Activated CD4-positive, alpha-beta memory T cell treated with anti-CD3 and anti-CD28 coated beads for 36 hours (primary cell): ENCODE measurements at regions not wholly inside any gene's neighbourhood (a gene's known extent, or its start where the extent isn't known, plus 50 kb on each side); places are given as distances from the start of the nearest gene placed in this dataset.

Experiments
- CTCF ChIA-PET: fragments of 350-600 bp; sonication (Branson Sonifier 250); formaldehyde crosslinking; loops from one replicate; lab custom pipeline; 2021; ENCODE audit warnings: antibody characterized with exemption, inconsistent platforms; lab: Charles Lee
- POLR2A ChIA-PET: fragments of 350-600 bp; sonication (Branson Sonifier 250); formaldehyde crosslinking; loops from one replicate; lab custom pipeline; 2021; ENCODE audit warnings: antibody characterized with exemption; lab: Charles Lee
- DNase-seq: peaks from one replicate; pipeline ENCODE4 v3.0.0-alpha.2; 2020
- H3K27ac Mint-ChIP-seq: one replicate; pipeline ENCODE4 v1.8.0; 2021; ENCODE audit warnings: mixed read lengths
- H3K27me3 Mint-ChIP-seq: one replicate; pipeline ENCODE4 v1.8.0; 2021; ENCODE audit warnings: mixed read lengths
- H3K36me3 Mint-ChIP-seq: one replicate; pipeline ENCODE4 v1.8.0; 2021; ENCODE audit warnings: mixed read lengths
- H3K4me1 Mint-ChIP-seq: one replicate; pipeline ENCODE4 v1.8.0; 2021; ENCODE audit warnings: low read depth, mixed read lengths
- H3K4me3 Mint-ChIP-seq: one replicate; pipeline ENCODE4 v1.8.0; 2021; ENCODE audit warnings: mild to moderate bottlenecking, mixed read lengths
- H3K9me3 Mint-ChIP-seq: one replicate; pipeline ENCODE4 v1.8.0; 2021; ENCODE audit warnings: mixed read lengths
- intact Hi-C: fragments of 100-400 bp; cut with micrococcal nuclease; formaldehyde crosslinking; loops from one replicate; pipeline ENCODE4 v1.15.1; 2023

- H3K27ac Mint-ChIP-seq: no peak overlapping the region
- H3K27me3 Mint-ChIP-seq: no peaks in the 10 kb centered on the region
- CTCF ChIA-PET: interaction anchor here (1.2 kb wide), 1 partner anchor 9 kb away, joined by 3 read pairs; no protein-coding TSS in a partner anchor
- H3K36me3 Mint-ChIP-seq: no peaks in the 10 kb centered on the region
- intact Hi-C loops: no loop called here
- POLR2A ChIA-PET: no interaction called here
- no peaks in the 10 kb centered on the region for H3K9me3 Mint-ChIP-seq
- DNase-seq: no peak
- H3K4me1 Mint-ChIP-seq: no peaks in the 10 kb centered on the region
- no peak overlapping the region for H3K4me3 Mint-ChIP-seq
Measured at GRCh38 chr6:14310960-14311359, 193.4 kb downstream of the CD83 start.

- H3K27me3 Mint-ChIP-seq: no peaks in the 10 kb centered on the region
- H3K27ac Mint-ChIP-seq: no peak overlapping the region
- ChIA-PET CTCF (no interaction called here), POLR2A (no interaction called here)
- H3K4me3 Mint-ChIP-seq: no peak overlapping the region
- peaks cover 4% of the 10 kb centered on the region for H3K4me1 Mint-ChIP-seq
- H3K36me3 Mint-ChIP-seq: no peaks in the 10 kb centered on the region
- no peak for DNase-seq
- H3K9me3 Mint-ChIP-seq: no peaks in the 10 kb centered on the region
- intact Hi-C loops: no loop called here
Measured at GRCh38 chr6:14312587-14312986, 195.0 kb downstream of the CD83 start.

- no peaks in the 10 kb centered on the region for H3K36me3 Mint-ChIP-seq
- ChIA-PET CTCF (no interaction called here), POLR2A (no interaction called here)
- H3K27ac Mint-ChIP-seq: no peak overlapping the region
- H3K9me3 Mint-ChIP-seq: no peaks in the 10 kb centered on the region
- no peak overlapping the region for H3K4me3 Mint-ChIP-seq
- no peaks in the 10 kb centered on the region for H3K27me3 Mint-ChIP-seq
- H3K4me1 Mint-ChIP-seq: peaks cover 4% of the 10 kb centered on the region
- no peak for DNase-seq
- intact Hi-C loops: no loop called here
Measured at GRCh38 chr6:14313248-14313647, 195.7 kb downstream of the CD83 start.

- DNase-seq: no peak
- peaks cover 4% of the 10 kb centered on the region for H3K4me1 Mint-ChIP-seq
- ChIA-PET POLR2A (no interaction called here), CTCF (no interaction called here)
- H3K27me3 Mint-ChIP-seq: no peaks in the 10 kb centered on the region
- H3K4me3 Mint-ChIP-seq: no peak overlapping the region
- no peaks in the 10 kb centered on the region for H3K36me3 Mint-ChIP-seq
- no peak overlapping the region for H3K27ac Mint-ChIP-seq
- H3K9me3 Mint-ChIP-seq: no peaks in the 10 kb centered on the region
- intact Hi-C loops: loop anchor here (5.0 kb wide), 1 partner anchor 103 kb away; no protein-coding TSS in a partner anchor
Measured at GRCh38 chr6:14315353-14315752, 197.8 kb downstream of the CD83 start.

GRCh38 chr6:14316651-14317386, 199.2 kb downstream of the CD83 start:
- peak; percentile 51 for DNase-seq
- Mint-ChIP-seq H3K9me3 (no peaks in the 10 kb centered on the region), H3K4me1 (peaks cover 4% of the 10 kb centered on the region), H3K4me3 (no peak overlapping the region), H3K27ac (no peak overlapping the region), H3K36me3 (no peaks in the 10 kb centered on the region), H3K27me3 (no peaks in the 10 kb centered on the region)
- ChIA-PET POLR2A (no interaction called here), CTCF (interaction anchor here (0.7 to 1.6 kb wide), 5 partner anchors 9 to 106 kb away, joined by 3 to 6 read pairs (median 3); no protein-coding TSS in a partner anchor)
- intact Hi-C loops: loop anchor here (5.0 kb wide), 1 partner anchor 105 kb away; no protein-coding TSS in a partner anchor

GRCh38 chr6:14317387-14317970, 199.9 kb downstream of the CD83 start:
- H3K4me3 Mint-ChIP-seq: no peak overlapping the region

GRCh38 chr6:14320332-14320731, 202.8 kb downstream of the CD83 start:
- no peak overlapping the region for H3K27ac Mint-ChIP-seq
- intact Hi-C loops: no loop called here
- ChIA-PET POLR2A (interaction anchor here (0.6 kb wide), 1 partner anchor 1745 kb away, joined by 3 read pairs; no protein-coding TSS in a partner anchor), CTCF (interaction anchor here (1.0 kb wide), 1 partner anchor 9 kb away, joined by 3 read pairs; no protein-coding TSS in a partner anchor)
- no peak for DNase-seq
- H3K4me1 Mint-ChIP-seq: peaks cover 11% of the 10 kb centered on the region
- no peaks in the 10 kb centered on the region for H3K27me3 Mint-ChIP-seq
- H3K36me3 Mint-ChIP-seq: no peaks in the 10 kb centered on the region
- H3K9me3 Mint-ChIP-seq: no peaks in the 10 kb centered on the region
- no peak overlapping the region for H3K4me3 Mint-ChIP-seq

More at GRCh38 chr6:14317387-14317970, 199.9 kb downstream of the CD83 start:
- Mint-ChIP-seq H3K4me1 (peaks cover 4% of the 10 kb centered on the region), H3K27ac (no peak overlapping the region), H3K36me3 (no peaks in the 10 kb centered on the region), H3K9me3 (no peaks in the 10 kb centered on the region), H3K27me3 (no peaks in the 10 kb centered on the region)
- DNase-seq: no peak
- ChIA-PET POLR2A (no interaction called here), CTCF (interaction anchor here (0.7 to 1.6 kb wide), 5 partner anchors 10 to 106 kb away, joined by 3 to 6 read pairs (median 3); no protein-coding TSS in a partner anchor)
- intact Hi-C loops: loop anchor here (5.0 kb wide), 1 partner anchor 105 kb away; no protein-coding TSS in a partner anchor

- CTCF ChIA-PET: no interaction called here
- Mint-ChIP-seq H3K4me1 (peaks cover 7% of the 10 kb centered on the region), H3K9me3 (no peaks in the 10 kb centered on the region), H3K4me3 (no peak overlapping the region), H3K36me3 (no peaks in the 10 kb centered on the region), H3K27me3 (no peaks in the 10 kb centered on the region), H3K27ac (no peak overlapping the region)
- intact Hi-C loops: no loop called here
- DNase-seq: no peak
- POLR2A ChIA-PET: no interaction called here
Measured at GRCh38 chr6:14321992-14322772, 204.6 kb downstream of the CD83 start.

- Mint-ChIP-seq H3K4me3 (no peak overlapping the region), H3K36me3 (no peaks in the 10 kb centered on the region), H3K4me1 (peaks cover 7% of the 10 kb centered on the region), H3K9me3 (no peaks in the 10 kb centered on the region), H3K27ac (no peak overlapping the region), H3K27me3 (no peaks in the 10 kb centered on the region)
- DNase-seq: no peak
- POLR2A ChIA-PET: no interaction called here
- intact Hi-C loops: no loop called here
- CTCF ChIA-PET: no interaction called here
Measured at GRCh38 chr6:14322841-14323240, 205.3 kb downstream of the CD83 start.

GRCh38 chr6:14326774-14327173, 209.2 kb downstream of the CD83 start:
- Mint-ChIP-seq H3K27ac (no peak overlapping the region), H3K36me3 (no peaks in the 10 kb centered on the region), H3K4me1 (peaks cover 7% of the 10 kb centered on the region), H3K27me3 (no peaks in the 10 kb centered on the region), H3K4me3 (no peak overlapping the region), H3K9me3 (no peaks in the 10 kb centered on the region)
- POLR2A ChIA-PET: no interaction called here
- no peak for DNase-seq
- intact Hi-C loops: no loop called here
- CTCF ChIA-PET: no interaction called here

- DNase-seq: no peak
- POLR2A ChIA-PET: interaction anchor here (0.6 kb wide), 1 partner anchor 142 kb away, joined by 3 read pairs; no protein-coding TSS in a partner anchor
- H3K4me1 Mint-ChIP-seq: peaks cover 6% of the 10 kb centered on the region
- H3K27ac Mint-ChIP-seq: no peak overlapping the region
- H3K36me3 Mint-ChIP-seq: no peaks in the 10 kb centered on the region
- no peak overlapping the region for H3K4me3 Mint-ChIP-seq
- H3K9me3 Mint-ChIP-seq: no peaks in the 10 kb centered on the region
- CTCF ChIA-PET: no interaction called here
- peaks cover 2% of the 10 kb centered on the region for H3K27me3 Mint-ChIP-seq
- intact Hi-C loops: no loop called here
Measured at GRCh38 chr6:14328163-14328562, 210.6 kb downstream of the CD83 start.
